ENCODE measurements at regions not wholly inside any gene's neighbourhood (a gene's known extent, or its start where the extent isn't known, plus 50 kb on each side); places are given as distances from the start of the nearest gene placed in this dataset.

GRCh38 chr14:105930572-105930971 is 404.2 kb downstream of the TMEM121 start:
- TF ChIP-seq, protein P1, sequence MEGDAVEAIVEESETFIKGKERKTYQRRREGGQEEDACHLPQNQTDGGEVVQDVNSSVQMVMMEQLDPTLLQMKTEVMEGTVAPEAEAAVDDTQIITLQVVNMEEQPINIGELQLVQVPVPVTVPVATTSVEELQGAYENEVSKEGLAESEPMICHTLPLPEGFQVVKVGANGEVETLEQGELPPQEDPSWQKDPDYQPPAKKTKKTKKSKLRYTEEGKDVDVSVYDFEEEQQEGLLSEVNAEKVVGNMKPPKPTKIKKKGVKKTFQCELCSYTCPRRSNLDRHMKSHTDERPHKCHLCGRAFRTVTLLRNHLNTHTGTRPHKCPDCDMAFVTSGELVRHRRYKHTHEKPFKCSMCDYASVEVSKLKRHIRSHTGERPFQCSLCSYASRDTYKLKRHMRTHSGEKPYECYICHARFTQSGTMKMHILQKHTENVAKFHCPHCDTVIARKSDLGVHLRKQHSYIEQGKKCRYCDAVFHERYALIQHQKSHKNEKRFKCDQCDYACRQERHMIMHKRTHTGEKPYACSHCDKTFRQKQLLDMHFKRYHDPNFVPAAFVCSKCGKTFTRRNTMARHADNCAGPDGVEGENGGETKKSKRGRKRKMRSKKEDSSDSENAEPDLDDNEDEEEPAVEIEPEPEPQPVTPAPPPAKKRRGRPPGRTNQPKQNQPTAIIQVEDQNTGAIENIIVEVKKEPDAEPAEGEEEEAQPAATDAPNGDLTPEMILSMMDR (conservative IDR thresholded peaks at IDR 0.05; ENCODE audit: low read depth, low read length) = no peak
- DNase-seq (ENCODE audit: low read depth) = no peak
- no peak overlapping the region for H3K4me3 ChIP-seq (ENCODE audit: low read depth, low read length)

GRCh38 chr14:105931808-105932483 is 405.6 kb downstream of the TMEM121 start:
- TF ChIP-seq, protein P1 (conservative IDR thresholded peaks at IDR 0.05; ENCODE audit: low read depth, low read length) = no peak
- DNase-seq (ENCODE audit: low read depth) = no peak
- no peak overlapping the region for H3K4me3 ChIP-seq (ENCODE audit: low read depth, low read length)

- DNase-seq (ENCODE audit: low read depth) = no peak
- H3K4me3 ChIP-seq (ENCODE audit: low read depth, low read length) = no peak overlapping the region
- TF ChIP-seq, protein P1 (conservative IDR thresholded peaks at IDR 0.05; ENCODE audit: low read depth, low read length) = no peak
These were observed 406.9 kb downstream of the TMEM121 start for GRCh38 chr14:105933238-105933637.

DNA sequence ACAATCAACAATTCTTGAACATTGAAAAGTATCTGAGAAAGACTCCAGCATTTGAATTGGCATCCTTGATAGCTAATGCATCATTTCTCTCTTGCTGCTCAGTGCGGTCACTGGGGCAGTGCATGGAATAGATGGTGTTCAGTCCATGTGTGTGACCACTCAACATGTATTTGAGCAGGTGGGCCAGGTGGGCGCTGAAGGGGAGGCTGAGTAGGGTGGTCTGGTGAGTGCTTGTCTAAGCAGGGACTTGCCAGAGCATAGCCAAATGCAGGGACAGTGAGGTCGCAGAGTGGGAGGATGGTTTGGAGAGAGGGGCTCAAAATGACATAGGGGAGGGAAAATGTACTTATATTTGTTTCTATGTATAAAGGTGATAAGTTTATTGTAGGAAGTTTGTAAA is 409.0 kb downstream of the TMEM121 start:
- TF ChIP-seq, protein P1 (conservative IDR thresholded peaks at IDR 0.05; ENCODE audit: low read depth, low read length) = no peak
- no peak overlapping the region for H3K4me3 ChIP-seq (ENCODE audit: low read depth, low read length)

DNA sequence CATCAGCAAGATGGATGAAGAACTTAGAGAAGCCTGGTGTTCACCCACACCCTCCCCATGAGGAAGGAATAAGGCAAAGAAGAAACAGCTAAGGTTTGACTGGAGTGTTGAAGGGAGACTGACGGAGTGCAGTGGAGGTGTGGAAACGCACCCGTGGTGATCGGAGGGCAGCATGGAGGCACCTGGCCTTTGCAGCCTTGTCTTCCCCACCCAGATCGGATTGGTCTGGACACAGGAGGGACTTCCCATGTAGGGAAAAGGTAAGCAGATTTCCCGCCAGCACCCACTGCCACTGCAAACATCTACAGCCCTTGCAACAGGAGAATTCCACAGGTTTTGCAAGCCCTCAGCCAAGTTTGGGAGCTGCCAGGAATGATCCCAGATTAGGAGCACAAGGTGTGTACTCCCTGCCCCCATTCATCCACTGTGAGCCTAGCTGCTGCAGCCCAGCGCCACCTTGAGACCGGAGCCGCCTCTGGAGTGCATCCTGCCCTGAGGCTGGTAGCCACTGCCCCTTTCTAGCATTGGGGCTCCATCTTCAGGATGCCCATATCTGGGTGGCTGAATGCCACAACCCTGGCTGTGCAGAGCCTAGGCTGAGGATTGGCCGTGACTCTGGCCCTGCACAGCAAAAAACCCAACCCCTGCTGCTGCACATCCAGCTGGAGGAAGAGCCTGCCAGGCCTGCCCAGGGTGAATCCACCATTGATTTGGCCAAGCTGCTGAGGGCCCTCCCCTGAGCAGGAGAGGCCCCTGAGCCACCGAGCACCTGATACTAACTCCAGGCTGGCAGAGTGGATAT is 411.1 kb downstream of the TMEM121 start:
- no peak for DNase-seq (ENCODE audit: low read depth)
- H3K4me3 ChIP-seq (ENCODE audit: low read depth, low read length) = no peak overlapping the region
- TF ChIP-seq, protein P1 (conservative IDR thresholded peaks at IDR 0.05; ENCODE audit: low read depth, low read length) = no peak

More for the DNA sequence above, 409.0 kb downstream of the TMEM121 start:
- no peak for DNase-seq (ENCODE audit: low read depth)

GRCh38 chr14:105938055-105938863 is 411.9 kb downstream of the TMEM121 start:
- TF ChIP-seq, protein P1 (conservative IDR thresholded peaks at IDR 0.05; ENCODE audit: low read depth, low read length) = no peak
- H3K4me3 ChIP-seq (ENCODE audit: low read depth, low read length) = no peak overlapping the region

More at GRCh38 chr14:105938055-105938863, 411.9 kb downstream of the TMEM121 start:
- no peak for DNase-seq (ENCODE audit: low read depth)
